ENCODE measurements at regions not wholly inside any gene's neighbourhood (a gene's known extent, or its start where the extent isn't known, plus 50 kb on each side); places are given as distances from the start of the nearest gene placed in this dataset.

- no TSS peak for BruUV-seq (replicated peaks)
- no peak overlapping the region for H3K27ac ChIP-seq (ENCODE audit: extremely low read depth, low read depth, low read length)
- FAIRE-seq (peak; percentile 81), ATAC-seq (peak; percentile 53; the same call in 1 of the 3 replicates), DNase-seq (ENCODE audit: extremely low read depth in 1 of 4, low spot score in 3 of 4) (peak; percentile 37 to 49 (median 42))
- H3K4me1 ChIP-seq (replicated peaks in 1 of 2; ENCODE audit: control insufficient read depth in 2 of 2, insufficient read depth in 2 of 2, low read length in 2 of 2), result peaks cover 0 to 20% of the 10 kb centered on the region in 2 experiments; a peak in 3 of 5 replicates
- POLR2A ChIA-PET, result no interaction called here
- H3K4me3 ChIP-seq, result no peak overlapping the region
- H3K9me1 ChIP-seq (ENCODE audit: control insufficient read depth, insufficient read depth, low read length), result no peaks in the 10 kb centered on the region
- no peak overlapping the region for H3K4me2 ChIP-seq (ENCODE audit: insufficient read depth, low read length)
- H3K36me3 ChIP-seq (ENCODE audit: control insufficient read depth, insufficient read depth, low read length), result no peaks in the 10 kb centered on the region
- no peaks in the 10 kb centered on the region for H3K9me3 ChIP-seq (replicated peaks; ENCODE audit: control insufficient read depth, insufficient read depth, low read depth, low read length)
- H3K27me3 ChIP-seq (ENCODE audit: control insufficient read depth in 2 of 2, insufficient read depth in 2 of 2, low read length in 2 of 2), result no peaks in the 10 kb centered on the region
- H2AFZ ChIP-seq (ENCODE audit: low read depth, low read length), result no peak overlapping the region
- H3K79me2 ChIP-seq (ENCODE audit: control insufficient read depth, insufficient read depth, low read length), result no peaks in the 10 kb centered on the region
- 2% methylated on average over 4 of the region's 4 CpGs for WGBS (ENCODE audit: insufficient coverage, low coverage, missing lambda C conversion rate)
- in situ Hi-C loops (cut with MboI), result no loop called here
- no peaks in the 10 kb centered on the region for H4K20me1 ChIP-seq (replicated peaks; ENCODE audit: control insufficient read depth, insufficient read depth, low read length)
- CTCF ChIA-PET (ENCODE audit: low intra/inter-chr PET ratio), result no interaction called here
- intact Hi-C loops (cut with micrococcal nuclease), result loop anchor here (5.0 kb wide), 1 partner anchor 68 kb away; no protein-coding TSS in a partner anchor
- H3K9ac ChIP-seq (ENCODE audit: insufficient read depth in 1 of 2, low read depth in 2 of 2, low read length in 2 of 2), result no peak overlapping the region
- TF ChIP-seq ZNF384 (IDR thresholded peaks at IDR 0.05; ENCODE audit: low read depth, low read length) (no peak), MAFF (IDR thresholded peaks at IDR 0.05; ENCODE audit: low read length) (no peak), XRCC3 (IDR thresholded peaks at IDR 0.05) (no peak), AFF4 (CRISPR knock-in tag; IDR thresholded peaks at IDR 0.05) (no peak), ARID2 (IDR thresholded peaks at IDR 0.05) (no peak), STAT5A (IDR thresholded peaks at IDR 0.05; ENCODE audit: borderline replicate concordance, low read length) (no peak; the same call in 1 of the 2 replicates), CREM (IDR thresholded peaks at IDR 0.05; ENCODE audit: low read depth) (peak; percentile 36; the same call in 1 of the 2 replicates), PPARD (CRISPR knock-in tag; IDR thresholded peaks at IDR 0.05) (no peak), ZFP91 (CRISPR knock-in tag; IDR thresholded peaks at IDR 0.05) (no peak), ESRRA (IDR thresholded peaks at IDR 0.05; ENCODE audit: borderline replicate concordance, low read depth) (peak; percentile 52; the same call in 1 of the 2 replicates), ATF3 (IDR thresholded peaks at IDR 0.05) (peak; percentile 69), ATF3 (CRISPR knock-in tag; conservative IDR thresholded peaks at IDR 0.05) (no peak), USF1 (CRISPR knock-in tag; IDR thresholded peaks at IDR 0.05) (no peak), ELK3 (CRISPR knock-in tag; IDR thresholded peaks at IDR 0.05) (no peak)
Measured at GRCh38 chr14:32010604-32011125, 66.4 kb upstream of the ARHGAP5 start.
